GM12878 (cell line): ENCODE measurements at regions not wholly inside any gene's neighbourhood (a gene's known extent, or its start where the extent isn't known, plus 50 kb on each side); places are given as distances from the start of the nearest gene placed in this dataset.

Source experiments
- BCL11A ChIP-seq: IDR thresholded peaks from 2 replicates; pipeline ENCODE4 v1.6.1; 2011; ENCODE audit warnings: low read depth, low read length
- BCL3 ChIP-seq: IDR thresholded peaks from 2 replicates; pipeline ENCODE4 v1.6.1; 2011; ENCODE audit warnings: borderline replicate concordance, low read depth, mild to moderate bottlenecking, moderate library complexity, low read length; ENCODE audit not compliant: insufficient read depth, poor library complexity, severe bottlenecking
- E4F1 ChIP-seq: fragments of 450-650 bp; IDR thresholded peaks from 2 replicates; pipeline ENCODE4 v1.6.1; 2018; ENCODE audit warnings: borderline replicate concordance, mild to moderate bottlenecking; ENCODE audit not compliant: partially characterized antibody
- EP300 ChIP-seq, 2 experiments: fragments of 150-350 bp in 1 of 2; IDR thresholded peaks; 2 replicates each; pipeline ENCODE4 v1.6.1; 2011 to 2012; ENCODE audit warnings: low read depth in 2 of 2, low read length in 2 of 2, borderline replicate concordance in 1 of 2, improper control_type of control experiment in 1 of 2, inconsistent platforms in 1 of 2; ENCODE audit not compliant: control insufficient read depth in 1 of 2
- HDGF ChIP-seq: fragments of 450-650 bp; IDR thresholded peaks from 2 replicates; pipeline ENCODE4 v1.6.1; 2016; ENCODE audit warnings: antibody characterized with exemption
- KAT2A ChIP-seq: conservative IDR thresholded peaks from 2 replicates; pipeline ENCODE4 v1.6.1; 2011; ENCODE audit warnings: low read depth, low read length; ENCODE audit not compliant: control insufficient read depth
- MTA3 ChIP-seq: IDR thresholded peaks from 2 replicates; pipeline ENCODE4 v1.6.1; 2012; ENCODE audit warnings: low read length, inconsistent platforms, borderline replicate concordance
- NFXL1 ChIP-seq: fragments of 450-650 bp; IDR thresholded peaks from 2 replicates; pipeline ENCODE4 v1.6.1; 2017; ENCODE audit warnings: antibody characterized with exemption, mild to moderate bottlenecking, borderline replicate concordance
- NR2C1 ChIP-seq: fragments of 450-650 bp; IDR thresholded peaks from 2 replicates; pipeline ENCODE4 v1.6.1; 2017; ENCODE audit warnings: antibody characterized with exemption, mild to moderate bottlenecking, moderate library complexity
- POLR2A ChIP-seq: IDR thresholded peaks from 2 replicates; pipeline ENCODE4 v1.6.1; 2011; ENCODE audit warnings: low read depth, mild to moderate bottlenecking, low read length
- RBBP5 ChIP-seq: fragments of 200-600 bp; sonication (generic); conservative IDR thresholded peaks from 2 replicates; pipeline ENCODE4 v1.6.1; 2016
- REST ChIP-seq: IDR thresholded peaks from 2 replicates; pipeline ENCODE4 v1.6.1; 2012; ENCODE audit warnings: mild to moderate bottlenecking, low read depth, low read length
- TBL1XR1 ChIP-seq: IDR thresholded peaks from 2 replicates; pipeline ENCODE4 v1.6.1; 2012; ENCODE audit warnings: low read depth, low read length, improper control_type of control experiment
- ZNF207 ChIP-seq: fragments of 450-650 bp; IDR thresholded peaks from 2 replicates; pipeline ENCODE4 v1.6.1; 2014; ENCODE audit warnings: antibody characterized with exemption, mild to moderate bottlenecking, borderline replicate concordance
- ZNF217 ChIP-seq: fragments of 450-650 bp; IDR thresholded peaks from 2 replicates; pipeline ENCODE4 v1.6.1; 2017; ENCODE audit warnings: antibody characterized with exemption, mild to moderate bottlenecking
- ZNF24 ChIP-seq: fragments of 450-650 bp; IDR thresholded peaks from 2 replicates; pipeline ENCODE4 v1.6.1; 2017; ENCODE audit warnings: antibody characterized with exemption, mild to moderate bottlenecking
- TF ChIP-seq, protein P1 (sequence below): fragments of 150-350 bp; IDR thresholded peaks from 2 replicates; pipeline ENCODE4 v1.6.1; 2014; ENCODE audit warnings: mild to moderate bottlenecking, low read depth, low read length

DNA sequence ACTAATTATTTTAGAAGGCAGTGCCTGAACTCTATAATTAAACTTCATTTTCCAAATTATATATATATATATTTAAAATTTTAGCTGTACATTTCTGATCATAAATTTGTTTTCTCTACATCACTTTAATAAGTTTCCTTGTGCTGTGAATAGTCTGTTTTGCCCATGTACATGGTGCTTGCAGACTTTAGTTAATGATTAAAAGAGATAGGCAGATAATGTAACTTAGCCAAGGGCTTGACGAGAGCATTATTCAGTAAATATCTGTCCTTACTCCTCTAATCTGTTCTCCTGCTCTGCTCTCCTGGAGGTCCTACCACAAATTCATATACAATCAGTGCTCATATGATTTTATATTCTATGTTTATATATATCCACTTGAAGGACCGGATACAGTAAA lies 595.2 kb upstream of the KIF2B start (continued):
- TF ChIP-seq REST (no peak), ZNF24 (no peak), POLR2A (no peak), BCL3 (no peak), KAT2A (no peak), ZNF207 (no peak), NFXL1 (no peak), TBL1XR1 (no peak), RBBP5 (no peak), ZNF217 (no peak), NR2C1 (no peak), MTA3 (no peak), HDGF (no peak), EP300 (IDR thresholded peaks at IDR 0.05; ENCODE audit: borderline replicate concordance in 1 of 2, control insufficient read depth in 1 of 2, low read depth in 2 of 2, low read length in 2 of 2) (no peak), BCL11A (no peak), E4F1 (no peak)
- TF ChIP-seq, protein P1, sequence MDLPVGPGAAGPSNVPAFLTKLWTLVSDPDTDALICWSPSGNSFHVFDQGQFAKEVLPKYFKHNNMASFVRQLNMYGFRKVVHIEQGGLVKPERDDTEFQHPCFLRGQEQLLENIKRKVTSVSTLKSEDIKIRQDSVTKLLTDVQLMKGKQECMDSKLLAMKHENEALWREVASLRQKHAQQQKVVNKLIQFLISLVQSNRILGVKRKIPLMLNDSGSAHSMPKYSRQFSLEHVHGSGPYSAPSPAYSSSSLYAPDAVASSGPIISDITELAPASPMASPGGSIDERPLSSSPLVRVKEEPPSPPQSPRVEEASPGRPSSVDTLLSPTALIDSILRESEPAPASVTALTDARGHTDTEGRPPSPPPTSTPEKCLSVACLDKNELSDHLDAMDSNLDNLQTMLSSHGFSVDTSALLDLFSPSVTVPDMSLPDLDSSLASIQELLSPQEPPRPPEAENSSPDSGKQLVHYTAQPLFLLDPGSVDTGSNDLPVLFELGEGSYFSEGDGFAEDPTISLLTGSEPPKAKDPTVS, result no peak
